MM.1S (cell line): ENCODE measurements at regions not wholly inside any gene's neighbourhood (a gene's known extent, or its start where the extent isn't known, plus 50 kb on each side); places are given as distances from the start of the nearest gene placed in this dataset.

Source experiments
- DNase-seq: peaks from one replicate; pipeline ENCODE4 v3.0.0-alpha.2; 2015
- H2AFZ ChIP-seq: fragments of 300-600 bp; sonication (generic); 2 replicates; pipeline ENCODE4 v1.6.0; 2016; ENCODE audit warnings: antibody characterized with exemption, low read length
- H3F3A ChIP-seq: fragments of 300-600 bp; sonication (generic); 2 replicates; pipeline ENCODE4 v1.6.1; 2016; ENCODE audit warnings: mild to moderate bottlenecking, antibody characterized with exemption, low read length, moderate library complexity, mixed read lengths; ENCODE audit not compliant: insufficient read depth
- H3K27ac ChIP-seq: fragments of 300-600 bp; sonication (generic); 2 replicates; pipeline ENCODE4 v1.5.1; 2016; ENCODE audit warnings: mild to moderate bottlenecking, low read length
- H3K27me3 ChIP-seq: fragments of 300-600 bp; sonication (generic); replicated peaks from 2 replicates; pipeline ENCODE4 v1.6.0; 2016; ENCODE audit warnings: low read length; ENCODE audit not compliant: insufficient read depth
- H3K36me3 ChIP-seq: fragments of 300-600 bp; sonication (generic); replicated peaks from 2 replicates; pipeline ENCODE4 v1.6.1; 2016; ENCODE audit warnings: mild to moderate bottlenecking, low read length, mixed read lengths; ENCODE audit not compliant: insufficient read depth
- H3K4me1 ChIP-seq: fragments of 300-600 bp; sonication (generic); 2 replicates; pipeline ENCODE4 v1.6.1; 2016; ENCODE audit warnings: low read length, mixed read lengths
- H3K4me2 ChIP-seq: fragments of 300-600 bp; sonication (generic); 2 replicates; pipeline ENCODE4 v1.6.0; 2016; ENCODE audit warnings: low read depth, low read length
- H3K4me3 ChIP-seq: fragments of 300-600 bp; sonication (generic); 2 replicates; pipeline ENCODE4 v1.5.1; 2016; ENCODE audit warnings: low read length, mixed read lengths
- H3K79me2 ChIP-seq: fragments of 300-600 bp; sonication (generic); 2 replicates; pipeline ENCODE4 v1.6.1; 2016; ENCODE audit warnings: mixed run types, low read length, mixed read lengths
- H3K9ac ChIP-seq: fragments of 300-600 bp; sonication (generic); 2 replicates; pipeline ENCODE4 v1.6.1; 2016; ENCODE audit warnings: low read length, mixed read lengths
- H3K9me2 ChIP-seq: fragments of 300-600 bp; sonication (generic); replicated peaks from 2 replicates; pipeline ENCODE4 v1.6.1; 2016; ENCODE audit warnings: mild to moderate bottlenecking, low read length, mixed read lengths; ENCODE audit not compliant: insufficient read depth
- H3K9me3 ChIP-seq: fragments of 300-600 bp; sonication (generic); replicated peaks from 2 replicates; pipeline ENCODE4 v1.6.1; 2016; ENCODE audit warnings: mild to moderate bottlenecking, low read length, mixed read lengths; ENCODE audit not compliant: insufficient read depth
- H4K20me1 ChIP-seq: fragments of 300-600 bp; sonication (generic); 2 replicates; pipeline ENCODE4 v1.6.1; 2016; ENCODE audit warnings: mild to moderate bottlenecking, low read length, moderate library complexity, mixed read lengths; ENCODE audit not compliant: insufficient read depth
- EZH2 ChIP-seq: fragments of 300-600 bp; sonication (generic); optimal IDR thresholded peaks from 2 replicates; pipeline ENCODE3; 2017; ENCODE audit warnings: low read depth, mild to moderate bottlenecking, antibody characterized with exemption, low read length, mixed read lengths
- EZH2phosphoT487 ChIP-seq: fragments of 300-600 bp; sonication (generic); IDR thresholded peaks from 2 replicates; pipeline ENCODE4 v1.6.1; 2018; ENCODE audit warnings: antibody characterized with exemption, low read length
- TF ChIP-seq, protein P1 (sequence below): fragments of 300-600 bp; sonication (generic); IDR thresholded peaks from 2 replicates; pipeline ENCODE4 v1.5.1; 2016; ENCODE audit warnings: antibody characterized with exemption, low read length, mixed read lengths

- no peak overlapping the region for H2AFZ ChIP-seq
- no peaks in the 10 kb centered on the region for H3K4me1 ChIP-seq
- H3K79me2 ChIP-seq = no peaks in the 10 kb centered on the region
- no peaks in the 10 kb centered on the region for H3K27me3 ChIP-seq
- H3K9me2 ChIP-seq = no peaks in the 10 kb centered on the region
- no peak for DNase-seq
- no peak overlapping the region for H3K4me3 ChIP-seq
- TF ChIP-seq, protein P1, sequence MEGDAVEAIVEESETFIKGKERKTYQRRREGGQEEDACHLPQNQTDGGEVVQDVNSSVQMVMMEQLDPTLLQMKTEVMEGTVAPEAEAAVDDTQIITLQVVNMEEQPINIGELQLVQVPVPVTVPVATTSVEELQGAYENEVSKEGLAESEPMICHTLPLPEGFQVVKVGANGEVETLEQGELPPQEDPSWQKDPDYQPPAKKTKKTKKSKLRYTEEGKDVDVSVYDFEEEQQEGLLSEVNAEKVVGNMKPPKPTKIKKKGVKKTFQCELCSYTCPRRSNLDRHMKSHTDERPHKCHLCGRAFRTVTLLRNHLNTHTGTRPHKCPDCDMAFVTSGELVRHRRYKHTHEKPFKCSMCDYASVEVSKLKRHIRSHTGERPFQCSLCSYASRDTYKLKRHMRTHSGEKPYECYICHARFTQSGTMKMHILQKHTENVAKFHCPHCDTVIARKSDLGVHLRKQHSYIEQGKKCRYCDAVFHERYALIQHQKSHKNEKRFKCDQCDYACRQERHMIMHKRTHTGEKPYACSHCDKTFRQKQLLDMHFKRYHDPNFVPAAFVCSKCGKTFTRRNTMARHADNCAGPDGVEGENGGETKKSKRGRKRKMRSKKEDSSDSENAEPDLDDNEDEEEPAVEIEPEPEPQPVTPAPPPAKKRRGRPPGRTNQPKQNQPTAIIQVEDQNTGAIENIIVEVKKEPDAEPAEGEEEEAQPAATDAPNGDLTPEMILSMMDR = no peak
- no peaks in the 10 kb centered on the region for H3K36me3 ChIP-seq
- no peak overlapping the region for H3K9ac ChIP-seq
- no peaks in the 10 kb centered on the region for H3K9me3 ChIP-seq
- no peaks in the 10 kb centered on the region for H3F3A ChIP-seq
- no peak overlapping the region for H3K27ac ChIP-seq
- H3K4me2 ChIP-seq = no peak overlapping the region
- no peaks in the 10 kb centered on the region for H4K20me1 ChIP-seq
These were observed 158.0 kb downstream of the DLEU7 start for GRCh38 chr13:50685491-50685890.

DNA sequence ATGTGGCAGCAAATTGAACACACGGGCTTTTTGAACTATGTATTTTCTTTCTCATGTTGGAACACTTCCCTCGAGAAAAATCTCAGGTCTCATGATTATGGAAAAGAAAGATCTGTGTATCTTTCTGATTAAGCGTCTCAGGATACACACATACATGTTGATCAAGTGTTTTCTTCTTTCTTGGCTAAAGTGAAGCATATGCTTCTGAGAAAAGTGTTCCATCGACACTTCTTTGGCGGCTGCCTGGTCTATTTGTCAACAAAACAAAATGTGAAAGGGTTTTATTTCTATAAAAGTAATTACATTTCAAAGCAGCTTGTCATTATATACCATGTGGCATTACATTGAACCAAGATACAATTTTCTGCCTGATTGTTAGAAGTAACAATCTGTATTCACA, 157.5 kb downstream of the DLEU7 start:
- Histone ChIP-seq H3K36me3 (no peaks in the 10 kb centered on the region), H3K4me1 (no peaks in the 10 kb centered on the region), H3K9me3 (no peaks in the 10 kb centered on the region), H3K9ac (no peak overlapping the region), H3K79me2 (no peaks in the 10 kb centered on the region), H2AFZ (no peak overlapping the region), H3K4me3 (no peak overlapping the region), H3K27me3 (no peaks in the 10 kb centered on the region), H3K9me2 (no peaks in the 10 kb centered on the region), H3K4me2 (no peak overlapping the region), H3K27ac (no peak overlapping the region), H3F3A (no peaks in the 10 kb centered on the region), H4K20me1 (no peaks in the 10 kb centered on the region)
- DNase-seq = no peak
- TF ChIP-seq, protein P1 = no peak
- TF ChIP-seq EZH2phosphoT487 = no peak
- TF ChIP-seq EZH2 = no peak

DNA sequence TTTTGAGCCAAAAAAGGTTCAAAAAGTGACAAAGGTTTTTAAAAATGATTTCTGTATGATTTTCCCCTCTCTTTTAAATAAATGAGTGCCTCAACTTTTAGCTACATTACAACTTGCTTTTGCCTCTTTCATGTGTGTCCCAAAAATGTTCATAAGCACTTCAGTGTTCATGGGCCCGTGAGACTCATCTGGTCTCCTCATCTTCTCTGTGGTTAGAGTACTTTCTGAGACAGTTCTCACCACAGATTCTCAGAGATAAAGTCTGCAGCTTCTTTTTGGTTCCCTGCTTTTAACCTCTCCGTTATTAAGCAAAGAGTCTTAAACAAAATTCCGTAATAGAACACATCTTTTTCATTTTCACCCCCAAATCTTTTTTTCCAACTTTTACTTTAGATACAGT, 156.9 kb downstream of the DLEU7 start:
- no peaks in the 10 kb centered on the region for H3K27me3 ChIP-seq
- no peaks in the 10 kb centered on the region for H3F3A ChIP-seq
- H3K9me3 ChIP-seq = no peaks in the 10 kb centered on the region
- no peaks in the 10 kb centered on the region for H3K36me3 ChIP-seq
- H2AFZ ChIP-seq = no peak overlapping the region
- no peaks in the 10 kb centered on the region for H4K20me1 ChIP-seq
- no peak overlapping the region for H3K4me2 ChIP-seq
- TF ChIP-seq EZH2 = no peak
- TF ChIP-seq, protein P1 = no peak
- TF ChIP-seq EZH2phosphoT487 = no peak
- H3K4me3 ChIP-seq = no peak overlapping the region
- H3K9me2 ChIP-seq = no peaks in the 10 kb centered on the region
- no peak for DNase-seq
- H3K27ac ChIP-seq = no peak overlapping the region
- peaks cover 3% of the 10 kb centered on the region; the same call in 1 of the 2 replicates for H3K4me1 ChIP-seq
- H3K9ac ChIP-seq = no peak overlapping the region
- no peaks in the 10 kb centered on the region for H3K79me2 ChIP-seq

- H3K27ac ChIP-seq = no peak overlapping the region
- no peaks in the 10 kb centered on the region for H3K79me2 ChIP-seq
- no peak overlapping the region for H3K4me3 ChIP-seq
- H4K20me1 ChIP-seq = no peaks in the 10 kb centered on the region
- no peak overlapping the region for H2AFZ ChIP-seq
- no peaks in the 10 kb centered on the region for H3K9me2 ChIP-seq
- H3K4me1 ChIP-seq = peaks cover 5% of the 10 kb centered on the region; the same call in 1 of the 2 replicates
- TF ChIP-seq, protein P1 = no peak
- TF ChIP-seq EZH2phosphoT487 (no peak), EZH2 (no peak)
- H3F3A ChIP-seq = no peaks in the 10 kb centered on the region
- no peak overlapping the region for H3K9ac ChIP-seq
- no peaks in the 10 kb centered on the region for H3K36me3 ChIP-seq
- H3K4me2 ChIP-seq = no peak overlapping the region
- no peaks in the 10 kb centered on the region for H3K27me3 ChIP-seq
- DNase-seq = no peak
- H3K9me3 ChIP-seq = no peaks in the 10 kb centered on the region
These were observed 155.9 kb downstream of the DLEU7 start for GRCh38 chr13:50687545-50687944.
